ENCODE measurements at regions not wholly inside any gene's neighbourhood (a gene's known extent, or its start where the extent isn't known, plus 50 kb on each side); places are given as distances from the start of the nearest gene placed in this dataset.

DNA sequence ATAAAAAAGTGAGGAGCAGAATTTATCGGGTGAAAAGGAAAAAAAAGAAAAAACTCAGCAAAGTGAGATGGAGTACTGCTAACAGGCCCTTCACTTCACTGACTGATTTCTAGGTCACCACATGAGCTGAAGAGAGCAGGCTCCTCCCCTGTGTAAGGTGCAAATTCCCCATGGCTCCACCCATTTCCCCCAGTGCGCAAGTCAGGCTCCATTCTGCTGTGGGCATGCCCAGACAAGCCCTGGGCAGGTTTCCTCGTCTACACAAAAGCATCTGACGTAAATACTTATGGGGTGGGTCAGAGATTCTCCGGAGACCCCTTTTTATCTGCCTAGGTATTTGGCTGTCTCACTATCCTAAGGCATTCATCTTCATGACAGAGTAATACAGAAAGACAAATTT lies 157.9 kb downstream of the MAGEB5 start:
- no peak overlapping the region for H3K27ac Mint-ChIP-seq
- no peaks in the 10 kb centered on the region for H3K36me3 Mint-ChIP-seq
- H3K4me3 Mint-ChIP-seq: no peak overlapping the region
- TF ChIP-seq, protein P1, sequence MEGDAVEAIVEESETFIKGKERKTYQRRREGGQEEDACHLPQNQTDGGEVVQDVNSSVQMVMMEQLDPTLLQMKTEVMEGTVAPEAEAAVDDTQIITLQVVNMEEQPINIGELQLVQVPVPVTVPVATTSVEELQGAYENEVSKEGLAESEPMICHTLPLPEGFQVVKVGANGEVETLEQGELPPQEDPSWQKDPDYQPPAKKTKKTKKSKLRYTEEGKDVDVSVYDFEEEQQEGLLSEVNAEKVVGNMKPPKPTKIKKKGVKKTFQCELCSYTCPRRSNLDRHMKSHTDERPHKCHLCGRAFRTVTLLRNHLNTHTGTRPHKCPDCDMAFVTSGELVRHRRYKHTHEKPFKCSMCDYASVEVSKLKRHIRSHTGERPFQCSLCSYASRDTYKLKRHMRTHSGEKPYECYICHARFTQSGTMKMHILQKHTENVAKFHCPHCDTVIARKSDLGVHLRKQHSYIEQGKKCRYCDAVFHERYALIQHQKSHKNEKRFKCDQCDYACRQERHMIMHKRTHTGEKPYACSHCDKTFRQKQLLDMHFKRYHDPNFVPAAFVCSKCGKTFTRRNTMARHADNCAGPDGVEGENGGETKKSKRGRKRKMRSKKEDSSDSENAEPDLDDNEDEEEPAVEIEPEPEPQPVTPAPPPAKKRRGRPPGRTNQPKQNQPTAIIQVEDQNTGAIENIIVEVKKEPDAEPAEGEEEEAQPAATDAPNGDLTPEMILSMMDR (IDR thresholded peaks at IDR 0.05; ENCODE audit: unreplicated experiment): no peak
- H3K4me1 Mint-ChIP-seq: no peaks in the 10 kb centered on the region
- peaks cover 55% of the 10 kb centered on the region for H3K9me3 Mint-ChIP-seq
- DNase-seq (ENCODE audit: low spot score in 2 of 2, unreplicated experiment in 2 of 2): no peak
- no peaks in the 10 kb centered on the region for H3K27me3 Mint-ChIP-seq (ENCODE audit: low read depth)

DNA sequence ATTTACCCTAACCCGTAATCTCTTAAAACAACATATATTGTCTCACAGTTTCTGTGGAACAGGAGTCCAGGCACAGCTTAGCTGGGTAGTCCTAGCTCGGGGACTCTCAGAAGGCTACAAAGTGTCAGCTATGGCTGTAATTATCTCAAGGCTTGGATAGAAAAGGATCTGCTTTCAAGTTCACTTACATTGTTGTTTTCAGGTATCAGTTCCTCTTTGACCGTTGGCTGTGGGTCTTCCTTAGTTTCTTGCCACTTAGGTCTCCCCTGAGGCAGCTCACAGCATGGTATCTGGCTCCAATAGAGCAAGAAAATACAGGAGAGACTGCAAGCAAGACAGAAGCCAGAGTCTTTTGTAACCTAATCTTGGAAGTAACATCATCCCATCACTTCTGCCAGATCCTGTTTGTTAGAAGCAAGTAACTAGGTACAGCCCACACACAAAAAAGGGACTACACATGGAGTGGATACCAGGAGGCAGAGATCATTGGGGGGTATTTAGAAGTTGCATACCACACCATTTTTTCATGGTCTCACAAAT lies 137.0 kb downstream of the MAGEB5 start:
- TF ChIP-seq, protein P1 (IDR thresholded peaks at IDR 0.05; ENCODE audit: unreplicated experiment): no peak
- Mint-ChIP-seq H3K9me3 (peaks cover 32% of the 10 kb centered on the region), H3K27ac (no peak overlapping the region), H3K4me1 (no peaks in the 10 kb centered on the region), H3K27me3 (ENCODE audit: low read depth) (no peaks in the 10 kb centered on the region), H3K4me3 (no peak overlapping the region), H3K36me3 (no peaks in the 10 kb centered on the region)
- no peak for DNase-seq (ENCODE audit: low spot score in 2 of 2, unreplicated experiment in 2 of 2)

DNA sequence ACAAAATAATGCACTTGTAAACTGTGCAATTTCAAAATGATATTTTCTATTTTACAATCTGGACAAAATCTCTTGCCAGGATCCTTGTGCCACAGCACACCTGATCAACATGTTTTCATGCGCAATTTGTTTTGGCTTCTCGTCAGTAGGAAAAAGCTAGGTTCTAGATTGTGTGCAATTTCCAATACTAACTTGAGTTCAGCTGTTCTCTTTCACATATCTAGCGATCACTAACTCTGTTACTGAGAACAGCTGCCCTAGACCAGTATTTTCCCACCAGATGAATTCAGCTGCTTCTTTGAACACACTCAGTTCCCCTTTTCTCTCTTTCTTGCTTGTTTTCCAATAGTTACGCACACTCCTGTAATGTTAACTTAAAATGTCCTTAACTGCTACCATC lies 131.2 kb downstream of the MAGEB5 start:
- Mint-ChIP-seq H3K4me1 (no peaks in the 10 kb centered on the region), H3K27me3 (ENCODE audit: low read depth) (no peaks in the 10 kb centered on the region), H3K27ac (no peak overlapping the region), H3K36me3 (no peaks in the 10 kb centered on the region), H3K4me3 (no peak overlapping the region), H3K9me3 (peaks cover 33% of the 10 kb centered on the region)
- DNase-seq (ENCODE audit: low spot score in 2 of 2, unreplicated experiment in 2 of 2): no peak
- TF ChIP-seq, protein P1 (IDR thresholded peaks at IDR 0.05; ENCODE audit: unreplicated experiment): no peak

DNA sequence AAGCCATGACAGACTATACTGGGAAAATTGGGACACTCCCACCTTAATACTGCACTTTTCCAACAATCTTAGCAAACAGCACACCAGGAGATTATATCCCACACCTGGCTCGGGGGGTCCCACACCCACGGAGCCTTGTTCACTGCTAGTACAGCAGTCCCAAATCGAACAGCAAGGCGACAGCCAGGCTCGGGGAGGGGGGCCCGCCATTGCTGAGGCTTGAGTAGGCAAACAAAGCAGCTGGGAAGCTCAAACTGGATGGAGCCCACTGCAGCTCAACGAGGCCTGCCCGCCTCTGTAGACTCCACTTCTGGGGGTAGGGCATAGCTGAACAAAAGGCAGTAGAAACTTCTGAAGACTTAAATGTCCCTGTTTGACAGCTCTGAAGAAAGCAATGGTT lies 118.3 kb downstream of the MAGEB5 start:
- H3K4me3 Mint-ChIP-seq: no peak overlapping the region
- H3K36me3 Mint-ChIP-seq: no peaks in the 10 kb centered on the region
- H3K27me3 Mint-ChIP-seq (ENCODE audit: low read depth): no peaks in the 10 kb centered on the region
- no peaks in the 10 kb centered on the region for H3K4me1 Mint-ChIP-seq
- no peak overlapping the region for H3K27ac Mint-ChIP-seq
- DNase-seq (ENCODE audit: low spot score in 2 of 2, unreplicated experiment in 2 of 2): no peak
- H3K9me3 Mint-ChIP-seq: peaks cover 42% of the 10 kb centered on the region
- TF ChIP-seq, protein P1 (IDR thresholded peaks at IDR 0.05; ENCODE audit: unreplicated experiment): no peak

DNA sequence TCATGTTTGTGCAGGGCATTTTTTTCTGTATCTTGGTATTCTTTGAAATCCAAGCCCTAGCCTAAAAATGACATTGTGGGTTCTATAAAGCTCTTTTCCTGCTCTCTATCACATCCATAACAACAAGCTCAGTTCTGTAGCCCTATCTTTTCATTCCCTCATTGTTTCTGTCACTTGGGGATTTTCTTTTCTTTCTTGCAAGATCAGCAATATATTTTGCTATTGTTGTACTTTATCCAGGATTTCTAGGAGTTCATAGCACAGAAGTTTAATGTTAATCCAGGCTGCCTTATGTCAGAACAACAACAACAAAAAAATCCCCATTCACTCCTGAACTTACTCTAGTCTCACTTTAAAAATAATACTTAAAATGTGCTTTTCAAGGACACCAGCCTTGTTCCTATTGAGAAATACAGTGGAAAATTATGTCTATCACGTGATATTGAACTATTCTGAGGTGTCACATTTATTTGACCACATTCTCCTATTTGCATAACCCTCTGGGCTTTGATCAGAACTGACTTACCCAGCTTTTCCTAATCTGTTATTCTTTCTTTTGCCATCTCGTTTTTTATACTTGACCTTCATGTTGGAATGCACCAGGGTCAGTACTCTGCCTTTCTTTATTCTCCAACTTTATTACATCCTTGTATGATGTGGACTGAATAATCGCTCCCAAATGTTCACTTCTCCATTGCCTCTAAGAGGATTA lies 112.8 kb downstream of the MAGEB5 start:
- H3K4me1 Mint-ChIP-seq: no peaks in the 10 kb centered on the region

More for the DNA sequence above, 112.8 kb downstream of the MAGEB5 start:
- Mint-ChIP-seq H3K27ac (no peak overlapping the region), H3K4me3 (no peak overlapping the region), H3K27me3 (ENCODE audit: low read depth) (no peaks in the 10 kb centered on the region), H3K9me3 (peaks cover 22% of the 10 kb centered on the region), H3K36me3 (no peaks in the 10 kb centered on the region)
- no peak for DNase-seq (ENCODE audit: low spot score in 2 of 2, unreplicated experiment in 2 of 2)
- TF ChIP-seq, protein P1 (IDR thresholded peaks at IDR 0.05; ENCODE audit: unreplicated experiment): no peak
